H1 (cell line): ENCODE measurements at regions not wholly inside any gene's neighbourhood (a gene's known extent, or its start where the extent isn't known, plus 50 kb on each side); places are given as distances from the start of the nearest gene placed in this dataset.

ENCODE experiments used
- CTCF ChIA-PET: fragments of 300-600 bp; sonication (Branson Sonifier 250); formaldehyde crosslinking; loops from one replicate; lab custom pipeline; 2021; ENCODE audit not compliant: partially characterized antibody; lab: Charles Lee
- POLR2A ChIA-PET: fragments of 300-600 bp; sonication (Branson Sonifier 250); formaldehyde crosslinking; loops from one replicate; lab custom pipeline; 2021; ENCODE audit warnings: inconsistent platforms; ENCODE audit not compliant: partially characterized antibody; lab: Charles Lee
- DNase-seq, 2 experiments: peaks; one replicate each; pipeline versions ENCODE4 v3.0.0 to v3.0.0-alpha.2; 2010 to 2022; ENCODE audit warnings: low spot score in 2 of 2, low read depth in 1 of 2, mixed read lengths in 1 of 2
- FAIRE-seq: peaks from 2 replicates; lab custom pipeline; 2011; peaks lifted over from hg19 to GRCh38; lab: Jason Lieb, UNC
- H2AFZ ChIP-seq: 2 replicates; pipeline ENCODE4 v1.8.1; 2012; ENCODE audit warnings: low read length, inconsistent platforms
- H2AK5ac ChIP-seq: 2 replicates; pipeline ENCODE4 v1.6.1; 2013; ENCODE audit warnings: low read depth, low read length
- H2BK120ac ChIP-seq: replicated peaks from 2 replicates; pipeline ENCODE3; 2013; ENCODE audit warnings: low read depth, low read length, inconsistent platforms
- H2BK12ac ChIP-seq: 2 replicates; pipeline ENCODE4 v1.6.1; 2013; ENCODE audit warnings: low read depth, low read length
- H2BK15ac ChIP-seq: 2 replicates; pipeline ENCODE4 v1.6.1; 2013; ENCODE audit warnings: low read length
- H2BK20ac ChIP-seq: 2 replicates; pipeline ENCODE4 v1.6.1; 2013; ENCODE audit warnings: low read length
- H2BK5ac ChIP-seq: 2 replicates; pipeline ENCODE4 v1.6.1; 2013; ENCODE audit warnings: low read depth, low read length
- H3K14ac ChIP-seq: 2 replicates; pipeline ENCODE4 v1.6.1; 2013; ENCODE audit warnings: inconsistent platforms; ENCODE audit not compliant: insufficient read length
- H3K18ac ChIP-seq: 2 replicates; pipeline ENCODE4 v1.6.1; 2013; ENCODE audit warnings: low read length; ENCODE audit errors: extremely low read depth
- H3K23ac ChIP-seq: 2 replicates; pipeline ENCODE4 v1.6.1; 2013; ENCODE audit warnings: inconsistent platforms; ENCODE audit not compliant: insufficient read length
- H3K23me2 ChIP-seq: 2 replicates; pipeline ENCODE4 v1.6.1; 2013; ENCODE audit warnings: low read depth, low read length
- H3K27ac ChIP-seq: 2 replicates; pipeline ENCODE4 v1.6.1; 2011; ENCODE audit warnings: low read depth, low read length, inconsistent platforms
- H3K27me3 ChIP-seq, 4 experiments: replicated peaks in 1 of 4; 1 replicate in 1 of 4; 2 replicates in 3 of 4; pipeline versions ENCODE4 v1.6.1 to v1.8.1; 2011 to 2013; ENCODE audit warnings: low read length in 3 of 4, mild to moderate bottlenecking in 3 of 4, inconsistent platforms in 2 of 4, mixed read lengths in 2 of 4, moderate library complexity in 1 of 4; ENCODE audit not compliant: control insufficient read depth in 3 of 4, insufficient read depth in 3 of 4; ENCODE audit errors: extremely low read depth in 1 of 4
- H3K36me3 ChIP-seq, 4 experiments: 2 replicates each; pipeline versions ENCODE4 v1.6.1 to v1.8.1; 2011 to 2013; ENCODE audit warnings: mild to moderate bottlenecking in 4 of 4, low read length in 3 of 4, moderate library complexity in 2 of 4, control low read depth in 1 of 4, inconsistent platforms in 1 of 4; ENCODE audit not compliant: insufficient read depth in 4 of 4, control insufficient read depth in 2 of 4
- H3K4ac ChIP-seq: replicated peaks from 2 replicates; pipeline ENCODE3; 2013; ENCODE audit warnings: low read length, low read depth, mixed read lengths, inconsistent platforms; ENCODE audit not compliant: insufficient read length
- H3K4me1 ChIP-seq, 4 experiments: replicated peaks in 1 of 4; 1 replicate in 1 of 4; 2 replicates in 3 of 4; pipeline versions ENCODE4 v1.6.1 to v1.8.1; 2011 to 2013; ENCODE audit warnings: low read length in 3 of 4, inconsistent platforms in 2 of 4, mixed read lengths in 1 of 4; ENCODE audit not compliant: insufficient read depth in 4 of 4, control insufficient read depth in 3 of 4
- H3K4me2 ChIP-seq, 2 experiments: 2 replicates each; pipeline versions ENCODE4 v1.6.1 to v1.8.1; 2011 to 2013; ENCODE audit warnings: low read depth in 2 of 2, low read length in 2 of 2, control low read depth in 1 of 2, inconsistent platforms in 1 of 2, mild to moderate bottlenecking in 1 of 2; ENCODE audit not compliant: insufficient read depth in 1 of 2
- H3K4me3 ChIP-seq, 4 experiments: fragments of 200-600, 300-600 bp in 1 of 4; sonication (generic), shearing (Covaris generic), sonication (Bioruptor Twin) in 1 of 4; 2 replicates each; pipeline versions ENCODE4 v1.5.1 to v1.8.1; 2011 to 2016; ENCODE audit warnings: low read length in 4 of 4, low read depth in 3 of 4, control low read depth in 2 of 4, inconsistent platforms in 2 of 4, mild to moderate bottlenecking in 2 of 4, mixed read lengths in 1 of 4, moderate library complexity in 1 of 4; ENCODE audit not compliant: insufficient read depth in 2 of 4; ENCODE audit errors: extremely low read depth in 1 of 4
- H3K56ac ChIP-seq: replicated peaks from 2 replicates; pipeline ENCODE3; 2013; ENCODE audit warnings: low read depth, mild to moderate bottlenecking, mixed read lengths, low read length, inconsistent platforms; ENCODE audit not compliant: insufficient read length
- H3K79me1 ChIP-seq: 2 replicates; pipeline ENCODE4 v1.6.1; 2013; ENCODE audit warnings: low read depth, low read length, control low read depth
- H3K79me2 ChIP-seq, 2 experiments: 2 replicates each; pipeline versions ENCODE4 v1.6.1 to v1.8.1; 2012 to 2013; ENCODE audit warnings: low read length in 2 of 2, mild to moderate bottlenecking in 2 of 2, inconsistent platforms in 1 of 2; ENCODE audit not compliant: insufficient read depth in 2 of 2, control insufficient read depth in 1 of 2
- H3K9ac ChIP-seq, 4 experiments: replicated peaks in 1 of 4; 1 replicate in 1 of 4; 2 replicates in 3 of 4; pipeline versions ENCODE4 v1.6.1 to v1.8.1; 2011 to 2013; ENCODE audit warnings: low read depth in 3 of 4, low read length in 3 of 4, control low read depth in 2 of 4, mild to moderate bottlenecking in 2 of 4, moderate library complexity in 2 of 4, inconsistent platforms in 1 of 4; ENCODE audit errors: extremely low read depth in 1 of 4
- H3K9me3 ChIP-seq, 2 experiments: 2 replicates each; pipeline versions ENCODE4 v1.6.1 to v1.8.1; 2012 to 2013; ENCODE audit warnings: mild to moderate bottlenecking in 2 of 2, moderate library complexity in 2 of 2, control low read depth in 1 of 2, inconsistent platforms in 1 of 2, low read depth in 1 of 2, low read length in 1 of 2, mixed read lengths in 1 of 2; ENCODE audit not compliant: insufficient read depth in 2 of 2
- H4K20me1 ChIP-seq, 2 experiments: replicated peaks in 1 of 2; 2 replicates each; pipeline versions ENCODE3 to v1.8.1; 2011 to 2013; ENCODE audit warnings: inconsistent platforms in 2 of 2, low read length in 2 of 2, mild to moderate bottlenecking in 1 of 2; ENCODE audit not compliant: insufficient read depth in 2 of 2, control insufficient read depth in 1 of 2
- H4K5ac ChIP-seq: 2 replicates; pipeline ENCODE4 v1.6.1; 2013; ENCODE audit warnings: low read length, low read depth, mixed read lengths, inconsistent platforms; ENCODE audit not compliant: insufficient read length
- H4K8ac ChIP-seq: 2 replicates; pipeline ENCODE4 v1.8.0; 2013; ENCODE audit warnings: mild to moderate bottlenecking, moderate library complexity, low read length, inconsistent platforms; ENCODE audit not compliant: insufficient read depth; ENCODE audit errors: extremely low read depth
- H4K91ac ChIP-seq: replicated peaks from 2 replicates; pipeline ENCODE3; 2013; ENCODE audit warnings: low read length, mixed read lengths, inconsistent platforms; ENCODE audit not compliant: insufficient read length
- BRCA1 ChIP-seq: IDR thresholded peaks from 2 replicates; pipeline ENCODE4 v1.6.1; 2012; ENCODE audit warnings: low read depth, low read length, improper control_type of control experiment
- TEAD4 ChIP-seq: IDR thresholded peaks from 2 replicates; pipeline ENCODE4 v1.6.1; 2012; ENCODE audit warnings: low read depth, low read length, inconsistent platforms, mixed read lengths

DNA sequence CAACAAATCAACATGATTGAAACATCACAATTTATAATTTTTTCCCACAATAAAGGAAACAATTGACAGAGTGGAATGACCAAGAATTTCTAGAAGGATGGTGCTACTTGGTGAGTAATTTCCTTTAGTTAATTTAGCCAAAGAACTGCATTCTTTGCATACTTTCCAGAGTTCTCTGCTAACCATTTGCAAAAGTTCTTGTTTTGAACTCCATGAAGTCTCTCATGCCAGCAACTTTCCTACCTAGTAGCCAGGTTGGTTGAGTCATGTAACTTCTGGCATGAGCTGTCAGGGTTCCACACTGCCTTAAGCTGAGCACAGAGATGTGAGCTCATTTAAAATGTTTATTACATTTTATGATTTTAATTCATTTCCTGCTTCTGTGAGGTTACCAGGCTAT, 539.6 kb downstream of the PID1 start:
- H2BK12ac ChIP-seq = no peak overlapping the region
- no peak overlapping the region for H3K14ac ChIP-seq
- H3K79me1 ChIP-seq = no peaks in the 10 kb centered on the region
- TF ChIP-seq BRCA1 (no peak), TEAD4 (peak; percentile 20; the same call in 1 of the 2 replicates)
- no peak overlapping the region for H3K4ac ChIP-seq
- no peak for FAIRE-seq
- no peak overlapping the region for H4K91ac ChIP-seq
- no peak overlapping the region for H2BK120ac ChIP-seq
- H2AK5ac ChIP-seq = no peak overlapping the region
- no peak overlapping the region for H3K56ac ChIP-seq
- H3K4me3 ChIP-seq = no peak overlapping the region
- CTCF ChIA-PET = interaction anchor here (0.8 kb wide), 1 partner anchor 15 kb away, joined by 3 read pairs; no protein-coding TSS in a partner anchor
- H2BK15ac ChIP-seq = no peak overlapping the region
- H2BK5ac ChIP-seq = no peak overlapping the region
- H3K4me1 ChIP-seq = no peaks in the 10 kb centered on the region
- no peaks in the 10 kb centered on the region for H3K79me2 ChIP-seq
- H3K23me2 ChIP-seq = no peaks in the 10 kb centered on the region
- H2AFZ ChIP-seq = no peak overlapping the region
- no peaks in the 10 kb centered on the region for H3K27me3 ChIP-seq
- no peaks in the 10 kb centered on the region for H3K9me3 ChIP-seq
- H3K27ac ChIP-seq = no peak overlapping the region
- H3K4me2 ChIP-seq = no peak overlapping the region
- no peak overlapping the region for H2BK20ac ChIP-seq
- no peak overlapping the region for H4K5ac ChIP-seq
- H4K8ac ChIP-seq = no peak overlapping the region
- no peak overlapping the region for H3K18ac ChIP-seq
- DNase-seq = peak in 1 of 2 experiments; percentile 9
- H3K36me3 ChIP-seq = no peaks in the 10 kb centered on the region
- no peaks in the 10 kb centered on the region for H4K20me1 ChIP-seq
- H3K9ac ChIP-seq = no peak overlapping the region
- no peak overlapping the region for H3K23ac ChIP-seq
- POLR2A ChIA-PET = no interaction called here
